Neural progenitor cell (in vitro differentiated cells): ENCODE measurements at regions not wholly inside any gene's neighbourhood (a gene's known extent, or its start where the extent isn't known, plus 50 kb on each side); places are given as distances from the start of the nearest gene placed in this dataset.

ENCODE experiments used
- DNase-seq: peaks from one replicate; pipeline ENCODE4 v3.0.0-alpha.2; 2016; ENCODE audit warnings: low spot score
- H2AFZ ChIP-seq: fragments of 200-600 bp; sonication (generic); replicated peaks from 2 replicates; pipeline ENCODE4 v1.6.1; 2016; ENCODE audit warnings: antibody characterized with exemption
- H3F3A ChIP-seq: fragments of 200-600 bp; sonication (generic); 2 replicates; pipeline ENCODE4 v1.6.1; 2016; ENCODE audit warnings: antibody characterized with exemption, low read depth
- H3K27ac ChIP-seq: fragments of 200-600 bp; sonication (generic); 2 replicates; pipeline ENCODE4 v1.5.1; 2016; ENCODE audit warnings: mild to moderate bottlenecking
- H3K27me3 ChIP-seq: fragments of 200-600 bp; sonication (generic); 2 replicates; pipeline ENCODE4 v1.6.1; 2016; ENCODE audit warnings: mild to moderate bottlenecking, moderate library complexity
- H3K36me3 ChIP-seq: fragments of 200-600 bp; sonication (generic); 2 replicates; pipeline ENCODE4 v1.5.1; 2016
- H3K4me1 ChIP-seq: fragments of 200-600 bp; sonication (generic); 2 replicates; pipeline ENCODE4 v1.6.1; 2016; ENCODE audit warnings: mixed run types
- H3K4me2 ChIP-seq: fragments of 200-600 bp; sonication (generic); 2 replicates; pipeline ENCODE4 v1.6.1; 2016
- H3K4me3 ChIP-seq: fragments of 200-600 bp; sonication (generic); 2 replicates; pipeline ENCODE4 v1.5.1; 2016
- H3K79me2 ChIP-seq: fragments of 200-600 bp; sonication (generic); 2 replicates; pipeline ENCODE4 v1.6.1; 2016; ENCODE audit warnings: low read depth
- H3K9ac ChIP-seq: fragments of 200-600 bp; sonication (generic); 2 replicates; pipeline ENCODE4 v1.6.1; 2016
- H3K9me3 ChIP-seq: fragments of 200-600 bp; sonication (generic); 2 replicates; pipeline ENCODE4 v1.5.1; 2016; ENCODE audit warnings: low read depth
- H4K20me1 ChIP-seq: fragments of 200-600 bp; sonication (generic); 2 replicates; pipeline ENCODE4 v1.6.1; 2016; ENCODE audit warnings: low read depth
- H3K27ac Mint-ChIP-seq: 3 replicates; pipeline ENCODE4 v1.8.0; 2021; ENCODE audit warnings: mixed read lengths
- H3K27me3 Mint-ChIP-seq: 2 replicates; pipeline ENCODE4 v1.8.0; 2022; ENCODE audit warnings: low read depth, mild to moderate bottlenecking, inconsistent platforms, moderate library complexity, mixed read lengths; ENCODE audit not compliant: insufficient read depth
- H3K36me3 Mint-ChIP-seq: 3 replicates; pipeline ENCODE4 v1.8.0; 2021; ENCODE audit warnings: mixed read lengths
- H3K4me1 Mint-ChIP-seq: 3 replicates; pipeline ENCODE4 v1.8.0; 2021; ENCODE audit warnings: mixed read lengths
- H3K4me3 Mint-ChIP-seq: 3 replicates; pipeline ENCODE4 v1.8.0; 2021; ENCODE audit warnings: mild to moderate bottlenecking, moderate library complexity, mixed read lengths
- H3K9me3 Mint-ChIP-seq: 3 replicates; pipeline ENCODE4 v1.8.0; 2020; ENCODE audit warnings: mixed read lengths
- EZH2 ChIP-seq: fragments of 200-600 bp; sonication (generic); IDR thresholded peaks from 2 replicates; pipeline ENCODE4 v1.6.1; 2017; ENCODE audit warnings: antibody characterized with exemption, mild to moderate bottlenecking, moderate library complexity
- EZH2phosphoT487 ChIP-seq: fragments of 200-600 bp; sonication (generic); IDR thresholded peaks from 2 replicates; pipeline ENCODE4 v1.6.1; 2017; ENCODE audit warnings: antibody characterized with exemption
- TF ChIP-seq, protein P1 (sequence below): fragments of 200-600 bp; sonication (generic); IDR thresholded peaks from 2 replicates; pipeline ENCODE4 v1.5.1; 2017; ENCODE audit warnings: antibody characterized with exemption, mild to moderate bottlenecking

DNA sequence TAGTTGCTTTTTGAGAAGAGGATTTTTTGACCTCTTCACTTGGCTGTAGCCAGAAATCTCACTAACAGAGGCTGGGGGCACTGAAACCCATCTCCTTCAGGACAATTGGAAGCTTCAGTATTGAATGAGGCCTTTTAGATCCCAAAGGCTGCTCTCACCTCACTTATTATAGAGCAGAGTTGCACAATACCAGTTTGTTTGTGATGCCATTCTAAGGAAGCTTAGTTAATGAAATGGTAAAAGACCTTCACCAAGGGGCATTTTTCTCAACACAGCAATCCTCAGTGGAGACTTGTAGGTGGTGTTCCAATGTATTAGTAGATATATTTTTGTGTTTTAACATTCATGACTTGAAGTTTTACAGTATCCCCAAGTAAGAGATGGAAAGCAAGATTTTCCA lies 71.0 kb upstream of the RFX8 start:
- no peaks in the 10 kb centered on the region for H3K36me3 ChIP-seq
- H3F3A ChIP-seq: no peaks in the 10 kb centered on the region
- H3K9me3 Mint-ChIP-seq: peaks cover 4% of the 10 kb centered on the region
- H3K4me1 Mint-ChIP-seq: no peaks in the 10 kb centered on the region
- TF ChIP-seq EZH2phosphoT487 (no peak), EZH2 (no peak)
- TF ChIP-seq, protein P1, sequence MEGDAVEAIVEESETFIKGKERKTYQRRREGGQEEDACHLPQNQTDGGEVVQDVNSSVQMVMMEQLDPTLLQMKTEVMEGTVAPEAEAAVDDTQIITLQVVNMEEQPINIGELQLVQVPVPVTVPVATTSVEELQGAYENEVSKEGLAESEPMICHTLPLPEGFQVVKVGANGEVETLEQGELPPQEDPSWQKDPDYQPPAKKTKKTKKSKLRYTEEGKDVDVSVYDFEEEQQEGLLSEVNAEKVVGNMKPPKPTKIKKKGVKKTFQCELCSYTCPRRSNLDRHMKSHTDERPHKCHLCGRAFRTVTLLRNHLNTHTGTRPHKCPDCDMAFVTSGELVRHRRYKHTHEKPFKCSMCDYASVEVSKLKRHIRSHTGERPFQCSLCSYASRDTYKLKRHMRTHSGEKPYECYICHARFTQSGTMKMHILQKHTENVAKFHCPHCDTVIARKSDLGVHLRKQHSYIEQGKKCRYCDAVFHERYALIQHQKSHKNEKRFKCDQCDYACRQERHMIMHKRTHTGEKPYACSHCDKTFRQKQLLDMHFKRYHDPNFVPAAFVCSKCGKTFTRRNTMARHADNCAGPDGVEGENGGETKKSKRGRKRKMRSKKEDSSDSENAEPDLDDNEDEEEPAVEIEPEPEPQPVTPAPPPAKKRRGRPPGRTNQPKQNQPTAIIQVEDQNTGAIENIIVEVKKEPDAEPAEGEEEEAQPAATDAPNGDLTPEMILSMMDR: no peak
- no peaks in the 10 kb centered on the region for H3K9me3 ChIP-seq
- H2AFZ ChIP-seq: no peak overlapping the region
- DNase-seq: no peak
- no peak overlapping the region for H3K9ac ChIP-seq
- no peaks in the 10 kb centered on the region for H3K27me3 Mint-ChIP-seq
- no peak overlapping the region for H3K27ac Mint-ChIP-seq
- H3K79me2 ChIP-seq: no peaks in the 10 kb centered on the region
- H3K4me3 ChIP-seq: no peak overlapping the region
- H3K36me3 Mint-ChIP-seq: no peaks in the 10 kb centered on the region
- no peaks in the 10 kb centered on the region for H3K4me1 ChIP-seq
- H3K27me3 ChIP-seq: no peaks in the 10 kb centered on the region
- H3K4me2 ChIP-seq: no peak overlapping the region
- H3K27ac ChIP-seq: no peak overlapping the region
- no peaks in the 10 kb centered on the region for H4K20me1 ChIP-seq
- no peak overlapping the region for H3K4me3 Mint-ChIP-seq

DNA sequence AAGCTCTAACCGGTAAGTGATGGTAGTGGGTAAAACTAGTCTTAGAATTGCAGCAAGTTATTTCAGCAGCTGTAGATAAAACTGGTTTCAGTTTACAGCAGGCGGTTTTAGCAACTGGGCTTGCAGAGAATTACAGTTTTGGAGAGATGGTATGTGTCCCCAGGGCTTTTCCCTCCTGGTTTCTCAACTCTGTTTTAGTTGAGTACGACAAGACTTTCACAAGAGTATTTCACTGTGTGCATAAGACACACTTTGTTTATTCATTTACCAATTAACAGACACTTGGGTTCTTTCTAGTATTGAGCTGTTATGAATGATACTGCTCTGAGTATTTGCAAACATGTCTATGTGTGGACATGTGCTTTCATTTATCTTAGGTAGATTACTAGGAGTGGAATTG lies 65.6 kb upstream of the RFX8 start:
- Mint-ChIP-seq H3K27ac (no peak overlapping the region), H3K36me3 (no peaks in the 10 kb centered on the region), H3K4me3 (no peak overlapping the region), H3K9me3 (peaks cover 4% of the 10 kb centered on the region), H3K4me1 (no peaks in the 10 kb centered on the region), H3K27me3 (no peaks in the 10 kb centered on the region)
- H2AFZ ChIP-seq: no peak overlapping the region
- no peak overlapping the region for H3K4me3 ChIP-seq
- H3K27ac ChIP-seq: no peak overlapping the region
- H3K9ac ChIP-seq: no peak overlapping the region
- no peaks in the 10 kb centered on the region for H3K27me3 ChIP-seq
- H4K20me1 ChIP-seq: no peaks in the 10 kb centered on the region
- no peaks in the 10 kb centered on the region for H3K4me1 ChIP-seq
- TF ChIP-seq EZH2phosphoT487 (no peak), EZH2 (no peak)
- TF ChIP-seq, protein P1: no peak
- H3K9me3 ChIP-seq: no peaks in the 10 kb centered on the region
- H3K36me3 ChIP-seq: no peaks in the 10 kb centered on the region
- no peak for DNase-seq
- no peaks in the 10 kb centered on the region for H3K79me2 ChIP-seq
- H3K4me2 ChIP-seq: no peak overlapping the region
- H3F3A ChIP-seq: no peaks in the 10 kb centered on the region

DNA sequence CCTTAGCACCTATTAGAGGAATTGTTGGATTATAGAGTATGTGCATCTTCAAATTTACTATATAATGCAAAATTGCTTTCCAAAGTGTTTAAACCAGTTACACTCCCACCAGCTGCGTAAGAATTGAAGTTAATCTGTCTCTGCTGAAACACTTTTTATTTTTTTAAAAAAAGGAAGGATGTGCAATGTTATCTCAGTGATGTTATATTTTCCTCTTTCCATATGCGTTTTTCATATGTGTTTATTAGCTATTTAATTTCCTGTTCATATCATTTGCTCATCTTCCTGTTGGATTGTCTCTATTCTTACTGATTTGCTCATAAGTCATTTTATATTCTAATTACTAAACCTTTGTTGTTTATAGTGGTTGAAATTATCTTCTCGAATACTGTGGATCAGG lies 63.2 kb upstream of the RFX8 start:
- Histone ChIP-seq H3K9me3 (no peaks in the 10 kb centered on the region), H3K79me2 (no peaks in the 10 kb centered on the region), H3K36me3 (no peaks in the 10 kb centered on the region), H3K4me1 (no peaks in the 10 kb centered on the region), H3K9ac (no peak overlapping the region), H4K20me1 (no peaks in the 10 kb centered on the region), H3K27me3 (no peaks in the 10 kb centered on the region), H3F3A (no peaks in the 10 kb centered on the region), H2AFZ (no peak overlapping the region), H3K4me2 (no peak overlapping the region), H3K4me3 (no peak overlapping the region), H3K27ac (no peak overlapping the region)
- H3K36me3 Mint-ChIP-seq: no peaks in the 10 kb centered on the region
- H3K27me3 Mint-ChIP-seq: no peaks in the 10 kb centered on the region
- DNase-seq: no peak
- H3K4me3 Mint-ChIP-seq: no peak overlapping the region
- peaks cover 11% of the 10 kb centered on the region for H3K4me1 Mint-ChIP-seq
- TF ChIP-seq, protein P1: no peak
- TF ChIP-seq EZH2 (no peak), EZH2phosphoT487 (no peak)
- H3K27ac Mint-ChIP-seq: no peak overlapping the region
- H3K9me3 Mint-ChIP-seq: no peaks in the 10 kb centered on the region
